ENCODE measurements at regions not wholly inside any gene's neighbourhood (a gene's known extent, or its start where the extent isn't known, plus 50 kb on each side); places are given as distances from the start of the nearest gene placed in this dataset.

GRCh38 chr1:224492015-224492414, 57.4 kb upstream of the WDR26 start:
- TF ChIP-seq CTCF (IDR thresholded peaks at IDR 0.05), result no peak
- no peaks in the 10 kb centered on the region for H3K4me1 ChIP-seq (ENCODE audit: control insufficient read depth in 1 of 2, low read depth in 2 of 2)
- no peak for DNase-seq (ENCODE audit: low spot score)
- H3K27me3 ChIP-seq (replicated peaks; ENCODE audit: insufficient read depth), result no peaks in the 10 kb centered on the region
- no peaks in the 10 kb centered on the region for H3K9me3 ChIP-seq
- H3K36me3 ChIP-seq, result no peaks in the 10 kb centered on the region
- H3K4me3 ChIP-seq, result no peak overlapping the region
- no peak overlapping the region for H3K27ac ChIP-seq
- no peak for ATAC-seq (ENCODE audit: insufficient number of reproducible peaks, low FRiP score, low read depth)

- TF ChIP-seq CTCF (IDR thresholded peaks at IDR 0.05), result no peak
- Histone ChIP-seq H3K36me3 (no peaks in the 10 kb centered on the region), H3K27me3 (replicated peaks; ENCODE audit: insufficient read depth) (no peaks in the 10 kb centered on the region), H3K4me3 (no peak overlapping the region), H3K27ac (no peak overlapping the region), H3K9me3 (no peaks in the 10 kb centered on the region), H3K4me1 (ENCODE audit: control insufficient read depth in 1 of 2, low read depth in 2 of 2) (peaks cover 0 to 3% of the 10 kb centered on the region in 2 donors)
- ATAC-seq (ENCODE audit: insufficient number of reproducible peaks, low FRiP score, low read depth), result no peak
- no peak for DNase-seq (ENCODE audit: low spot score)
Observed at GRCh38 chr1:224492632-224493031, 58.0 kb upstream of the WDR26 start.

- H3K9me3 ChIP-seq, result no peaks in the 10 kb centered on the region
- H3K27me3 ChIP-seq (replicated peaks; ENCODE audit: insufficient read depth), result no peaks in the 10 kb centered on the region
- TF ChIP-seq CTCF (IDR thresholded peaks at IDR 0.05), result no peak
- ATAC-seq (ENCODE audit: insufficient number of reproducible peaks, low FRiP score, low read depth) (no peak), DNase-seq (ENCODE audit: low spot score) (no peak)
- peaks cover 0 to 9% of the 10 kb centered on the region in 2 donors for H3K4me1 ChIP-seq (ENCODE audit: control insufficient read depth in 1 of 2, low read depth in 2 of 2)
- H3K27ac ChIP-seq, result no peak overlapping the region
- H3K36me3 ChIP-seq, result no peaks in the 10 kb centered on the region
- H3K4me3 ChIP-seq, result no peak overlapping the region
Observed at GRCh38 chr1:224493269-224493668, 58.7 kb upstream of the WDR26 start.

GRCh38 chr1:224494343-224494742, 59.7 kb upstream of the WDR26 start:
- no peak for DNase-seq (ENCODE audit: low spot score)
- no peak overlapping the region for H3K4me3 ChIP-seq
- H3K27ac ChIP-seq, result no peak overlapping the region
- H3K9me3 ChIP-seq, result no peaks in the 10 kb centered on the region
- ATAC-seq (ENCODE audit: insufficient number of reproducible peaks, low FRiP score, low read depth), result no peak
- H3K27me3 ChIP-seq (replicated peaks; ENCODE audit: insufficient read depth), result no peaks in the 10 kb centered on the region
- H3K36me3 ChIP-seq, result no peaks in the 10 kb centered on the region
- peaks cover 9 to 20% of the 10 kb centered on the region in 2 donors for H3K4me1 ChIP-seq (ENCODE audit: control insufficient read depth in 1 of 2, low read depth in 2 of 2)
- no peak for TF ChIP-seq CTCF (IDR thresholded peaks at IDR 0.05)

- no peak for DNase-seq (ENCODE audit: low spot score)
Observed at GRCh38 chr1:224495866-224496265, 61.3 kb upstream of the WDR26 start.

More at GRCh38 chr1:224495866-224496265, 61.3 kb upstream of the WDR26 start:
- Histone ChIP-seq H3K36me3 (no peaks in the 10 kb centered on the region), H3K27me3 (replicated peaks; ENCODE audit: insufficient read depth) (no peaks in the 10 kb centered on the region), H3K4me3 (no peak overlapping the region), H3K9me3 (no peaks in the 10 kb centered on the region), H3K27ac (no peak overlapping the region), H3K4me1 (ENCODE audit: control insufficient read depth in 1 of 2, low read depth in 2 of 2) (peaks cover 9 to 24% of the 10 kb centered on the region in 2 donors)
- ATAC-seq (ENCODE audit: insufficient number of reproducible peaks, low FRiP score, low read depth), result no peak
- no peak for TF ChIP-seq CTCF (IDR thresholded peaks at IDR 0.05)
